H54 (cell line): ENCODE measurements at regions not wholly inside any gene's neighbourhood (a gene's known extent, or its start where the extent isn't known, plus 50 kb on each side); places are given as distances from the start of the nearest gene placed in this dataset.
"Not testable (repeated sequence)": the region's sequence is repeated elsewhere in the genome, so short reads cannot be mapped to it uniquely, and the experiment has no call there.

ENCODE experiments used
- DNase-seq: peaks from one replicate; pipeline ENCODE4 v3.0.0; 2011; ENCODE audit warnings: low spot score, mixed read lengths; ENCODE audit not compliant: insufficient read length
- FAIRE-seq: peaks from 3 replicates; lab custom pipeline; 2011; peaks lifted over from hg19 to GRCh38; lab: Jason Lieb, UNC
- POLR2A ChIP-seq: IDR thresholded peaks from 2 replicates; pipeline ENCODE4 v1.6.1; 2011; ENCODE audit warnings: low read depth, mild to moderate bottlenecking, low read length

GRCh38 chr7:51617686-51618085 lies 301.1 kb upstream of the COBL start:
- FAIRE-seq = no peak
- no peak for DNase-seq
- no peak for TF ChIP-seq POLR2A

GRCh38 chr7:51613911-51614357 lies 297.3 kb upstream of the COBL start:
- FAIRE-seq (no peak), DNase-seq (no peak)

GRCh38 chr7:51611937-51612336 lies 295.3 kb upstream of the COBL start:
- no peak for TF ChIP-seq POLR2A
- DNase-seq = no peak
- FAIRE-seq = no peak

More at GRCh38 chr7:51613911-51614357, 297.3 kb upstream of the COBL start:
- no peak for TF ChIP-seq POLR2A

DNA sequence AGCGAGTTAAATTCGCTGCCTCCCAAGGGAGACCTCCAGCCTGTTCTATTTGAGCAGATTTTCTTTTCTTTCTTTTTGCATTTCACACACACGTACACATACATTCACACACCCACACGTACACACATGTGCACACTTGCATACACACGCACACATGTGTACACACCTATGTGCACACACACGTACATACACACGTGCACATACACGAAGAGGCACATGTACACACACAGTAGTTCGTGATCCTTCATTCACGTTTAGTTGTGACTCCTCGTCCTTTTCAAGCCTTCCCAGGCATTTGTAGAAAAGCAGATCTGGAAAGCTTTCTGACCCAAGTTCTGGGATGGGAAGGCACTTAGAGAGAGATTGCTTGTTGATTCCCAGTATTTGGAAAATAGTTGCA lies 290.8 kb upstream of the COBL start:
- TF ChIP-seq POLR2A = no peak
- no peak for FAIRE-seq
- DNase-seq = no peak

DNA sequence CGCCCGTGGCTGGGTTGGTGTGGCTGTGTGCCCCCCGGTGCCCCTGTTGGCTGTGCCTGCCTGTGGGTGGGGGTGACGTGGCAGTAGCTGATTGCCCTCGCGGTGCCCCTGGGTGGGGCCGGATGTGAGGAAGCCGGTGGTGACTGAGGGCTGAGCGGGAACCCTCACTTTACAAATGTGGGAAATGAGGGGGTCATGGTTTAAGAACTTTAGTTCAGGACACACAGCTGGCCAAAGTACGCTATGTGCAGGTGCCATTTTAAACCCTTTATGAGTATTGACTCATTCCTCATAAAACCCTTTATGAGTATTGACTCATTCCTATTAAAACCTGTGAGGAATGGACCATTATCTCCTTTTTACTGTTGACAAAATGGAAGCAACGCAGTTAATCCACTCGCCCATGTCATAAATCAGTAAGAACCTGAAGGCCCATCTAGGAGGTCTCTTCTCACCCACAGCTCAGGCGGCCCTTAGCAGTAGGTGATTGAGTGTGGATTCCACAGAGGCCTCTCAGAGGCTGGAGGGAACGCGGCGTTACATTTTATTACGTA lies 290.1 kb upstream of the COBL start:
- FAIRE-seq = no peak
- no peak for TF ChIP-seq POLR2A
- no peak for DNase-seq

GRCh38 chr7:51602376-51602775 lies 285.8 kb upstream of the COBL start:
- no peak for TF ChIP-seq POLR2A
- DNase-seq (no peak), FAIRE-seq (no peak)

- no peak for TF ChIP-seq POLR2A
- DNase-seq = no peak
- FAIRE-seq = no peak
Measured at GRCh38 chr7:51601461-51601860, 284.9 kb upstream of the COBL start.

- not testable (repeated sequence) for DNase-seq, FAIRE-seq
Measured at GRCh38 chr7:51599935-51600334, 283.3 kb upstream of the COBL start.

DNA sequence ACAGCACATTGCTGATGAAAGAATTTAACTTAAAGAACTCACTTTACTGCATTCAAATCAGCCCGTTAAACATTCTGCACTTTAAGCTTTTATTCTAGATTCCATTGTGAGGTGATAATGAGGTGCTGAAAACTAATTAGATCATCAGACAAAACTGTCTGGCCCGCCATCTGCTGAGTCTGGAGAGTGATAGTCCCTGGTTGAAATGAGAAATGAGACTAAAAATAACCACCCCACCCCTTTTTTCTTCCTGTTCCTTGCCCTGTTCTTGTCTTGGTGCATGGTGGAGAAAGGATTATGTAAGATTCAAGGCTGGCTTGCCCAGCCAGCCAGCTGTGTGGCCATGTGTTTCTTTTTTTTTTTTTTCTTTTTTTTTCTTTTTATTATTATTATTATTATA lies 277.0 kb upstream of the COBL start:
- FAIRE-seq = no peak
- no peak for DNase-seq
- no peak for TF ChIP-seq POLR2A

DNA sequence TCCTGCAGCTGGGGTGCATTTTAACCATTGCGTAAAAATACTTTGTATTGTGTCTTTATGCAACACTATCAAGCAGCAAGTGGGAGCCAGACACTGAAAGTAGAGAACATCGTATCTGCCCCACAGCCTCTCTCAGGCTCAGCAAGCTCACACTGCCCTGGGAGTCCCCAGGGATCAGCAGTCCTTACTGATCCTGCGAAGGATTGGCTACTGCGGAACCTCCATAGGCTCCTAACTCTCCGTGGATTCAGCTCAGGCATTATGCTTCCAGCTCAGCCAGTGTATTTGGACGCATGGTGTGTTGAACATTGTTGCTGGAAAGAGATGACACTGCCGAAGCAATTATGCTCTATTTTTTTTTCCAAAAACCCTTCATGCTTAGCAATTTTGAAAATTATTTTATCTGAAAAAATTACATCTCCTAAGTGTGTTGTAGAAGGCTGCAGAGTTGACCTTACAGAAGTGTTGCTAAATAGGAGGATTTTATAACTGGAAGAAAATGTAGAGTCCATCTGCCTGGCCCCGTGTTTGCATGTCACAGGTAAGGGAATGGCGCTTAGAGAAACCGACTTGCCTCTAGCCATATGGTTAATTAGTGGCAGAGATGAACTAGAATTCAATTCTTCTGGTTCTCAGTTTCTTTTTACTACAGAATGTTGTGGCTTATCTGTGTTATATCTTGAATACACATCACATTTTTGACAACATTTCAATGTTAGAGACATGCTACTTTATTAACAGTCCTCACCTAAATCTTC lies 276.4 kb upstream of the COBL start:
- DNase-seq = no peak
- no peak for FAIRE-seq
- no peak for TF ChIP-seq POLR2A

DNA sequence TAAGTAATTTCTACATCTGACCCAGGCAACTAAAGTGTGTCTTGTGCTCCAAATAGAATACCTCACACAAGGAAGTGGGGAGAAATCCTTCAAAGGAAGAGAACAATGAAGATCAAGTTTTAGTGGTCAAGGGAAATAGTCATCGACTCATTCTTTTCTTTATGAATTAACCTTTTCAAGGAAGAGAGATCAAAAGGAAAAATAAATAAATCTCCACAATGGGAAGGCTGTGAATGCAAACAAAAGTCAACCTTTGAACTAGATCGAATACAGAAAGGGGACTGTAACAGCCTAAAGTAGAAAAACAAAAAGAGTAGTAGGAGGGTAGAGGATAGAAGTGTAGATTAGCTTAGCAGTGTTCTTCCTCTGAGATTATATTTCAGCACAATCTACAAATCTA lies 274.6 kb upstream of the COBL start:
- FAIRE-seq (no peak), DNase-seq (no peak)
- TF ChIP-seq POLR2A = no peak

- FAIRE-seq (no peak), DNase-seq (no peak)
- no peak for TF ChIP-seq POLR2A
Measured at GRCh38 chr7:51590746-51591145, 274.1 kb upstream of the COBL start.

- DNase-seq (no peak), FAIRE-seq (no peak)
- TF ChIP-seq POLR2A = no peak
Measured at GRCh38 chr7:51589111-51589510, 272.5 kb upstream of the COBL start.

DNA sequence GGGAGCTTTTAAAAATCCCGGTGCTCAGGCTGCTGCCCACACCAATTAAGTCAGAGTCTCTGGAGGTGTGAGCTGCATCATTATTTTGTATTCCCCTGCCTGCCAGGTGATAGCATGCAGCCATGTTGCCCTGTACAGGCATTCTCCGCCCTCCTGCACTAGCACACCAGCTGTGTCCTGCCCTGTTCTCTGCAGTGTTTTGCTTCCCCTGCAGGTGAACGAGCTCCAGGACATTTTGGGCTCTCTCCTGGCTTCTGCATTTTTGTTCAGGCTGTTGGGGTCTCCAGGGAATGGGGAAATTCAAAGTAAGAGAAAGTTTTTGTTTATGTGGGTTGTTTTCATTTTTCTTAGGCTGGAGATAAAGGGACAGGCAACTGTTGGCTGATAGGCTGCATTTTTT lies 271.0 kb upstream of the COBL start:
- TF ChIP-seq POLR2A = no peak
- FAIRE-seq (no peak), DNase-seq (no peak)

- no peak for DNase-seq
- FAIRE-seq = no peak
- TF ChIP-seq POLR2A = no peak
Measured at GRCh38 chr7:51577390-51577789, 260.8 kb upstream of the COBL start.
